HepG2 (cell line): ENCODE measurements at regions not wholly inside any gene's neighbourhood (a gene's known extent, or its start where the extent isn't known, plus 50 kb on each side); places are given as distances from the start of the nearest gene placed in this dataset.

Source experiments
- ATAC-seq: fragments of 200-7000 bp; cut with Tn5 transposase; 3 replicates; pipeline ENCODE4 v1.9.1; 2020; ENCODE audit warnings: mild to moderate bottlenecking, moderate library complexity
- BruUV-seq: library from RNA; stranded (reverse); fragments of 400-500 nt; replicated peaks from 2 replicates; lab custom pipeline; 2021; lab: Mats Ljungman, UMichigan
- CTCF ChIA-PET: fragments of 300-600 bp; formaldehyde crosslinking; extraction: SDS; loops from one replicate; lab custom pipeline; 2021; ENCODE audit warnings: low total read pairs, inconsistent platforms, low intra/inter-chr PET ratio; lab: Yijun Ruan, JAX
- POLR2A ChIA-PET: fragments of 350-600 bp; sonication (Branson Sonifier 250); formaldehyde crosslinking; loops from one replicate; lab custom pipeline; 2020; ENCODE audit warnings: antibody characterized with exemption, inconsistent platforms; lab: Yijun Ruan, JAX
- DNase-seq: peaks from one replicate; pipeline ENCODE4 v3.0.0-alpha.2; 2015; ENCODE audit warnings: low spot score
- FAIRE-seq: peaks from 3 replicates; lab custom pipeline; 2011; peaks lifted over from hg19 to GRCh38; lab: Jason Lieb, UNC
- H2AFZ ChIP-seq: one replicate; pipeline ENCODE4 v1.6.1; 2011; ENCODE audit warnings: low read length, inconsistent platforms
- H3K27ac ChIP-seq: fragments of 300-600 bp; 3 replicates; pipeline ENCODE4 v1.8.0; 2011; ENCODE audit warnings: mixed run types, mild to moderate bottlenecking, mixed read lengths, low read length, inconsistent platforms; ENCODE audit not compliant: insufficient read depth; ENCODE audit errors: extremely low read length
- H3K27me3 ChIP-seq, 2 experiments: fragments of 200-600 bp in 1 of 2; 2 replicates in 1 of 2; 3 replicates in 1 of 2; pipeline versions ENCODE4 v1.6.0 to v1.8.0; 2011; ENCODE audit warnings: low read length in 2 of 2, mild to moderate bottlenecking in 2 of 2, moderate library complexity in 2 of 2, inconsistent platforms in 1 of 2; ENCODE audit not compliant: insufficient read depth in 2 of 2, control insufficient read depth in 1 of 2
- H3K36me3 ChIP-seq, 2 experiments: fragments of 200-600 bp in 1 of 2; replicated peaks in 1 of 2; 2 replicates in 1 of 2; 3 replicates in 1 of 2; pipeline versions ENCODE4 v1.5.1 to v1.8.0; 2011; ENCODE audit warnings: low read length in 2 of 2, inconsistent platforms in 1 of 2; ENCODE audit not compliant: insufficient read depth in 2 of 2, control insufficient read depth in 1 of 2
- H3K4me1 ChIP-seq: 2 replicates; pipeline ENCODE4 v1.5.1; 2012; ENCODE audit warnings: low read length, inconsistent platforms; ENCODE audit not compliant: insufficient read depth
- H3K4me2 ChIP-seq: 2 replicates; pipeline ENCODE4 v1.6.0; 2011; ENCODE audit warnings: low read depth, low read length, inconsistent platforms
- H3K4me3 ChIP-seq, 3 experiments: fragments of 200-600 bp in 1 of 3; sonication (generic), shearing (Covaris generic) in 1 of 3; replicated peaks in 1 of 3; 2 replicates each; pipeline ENCODE4 v1.5.1; 2011 to 2016; ENCODE audit warnings: low read length in 3 of 3, inconsistent platforms in 2 of 3, low read depth in 2 of 3, mild to moderate bottlenecking in 2 of 3, control low read depth in 1 of 3, mixed read lengths in 1 of 3; ENCODE audit not compliant: insufficient read depth in 1 of 3
- H3K79me2 ChIP-seq: one replicate; pipeline ENCODE4 v1.6.1; 2011; ENCODE audit warnings: low read length, inconsistent platforms; ENCODE audit not compliant: insufficient read depth
- H3K9ac ChIP-seq: 2 replicates; pipeline ENCODE4 v1.6.0; 2011; ENCODE audit warnings: mild to moderate bottlenecking, low read depth, low read length, inconsistent platforms; ENCODE audit not compliant: insufficient read depth
- H3K9me3 ChIP-seq: 2 replicates; pipeline ENCODE4 v1.5.1; 2012; ENCODE audit warnings: mild to moderate bottlenecking, low read length
- H4K20me1 ChIP-seq: 2 replicates; pipeline ENCODE4 v1.6.0; 2011; ENCODE audit warnings: inconsistent platforms, mild to moderate bottlenecking, low read length, moderate library complexity; ENCODE audit not compliant: insufficient read depth
- CENPT ChIP-seq: sonication (generic); formaldehyde crosslinking; IDR thresholded peaks from 2 replicates; pipeline ENCODE4 v1.8.0; 2022; ENCODE audit warnings: low read depth, mild to moderate bottlenecking, moderate library complexity, missing genetic modification reagents
- DNMT3B ChIP-seq: conservative IDR thresholded peaks from 2 replicates; pipeline ENCODE4 v1.6.1; 2016; ENCODE audit warnings: missing biosample characterization, control low read depth
- EHMT2 ChIP-seq: fragments of 200-600 bp; sonication (generic); IDR thresholded peaks from 2 replicates; pipeline ENCODE4 v1.7.0; 2017; ENCODE audit warnings: antibody characterized with exemption, low read depth, low read length, borderline replicate concordance
- PRPF4 ChIP-seq: fragments of 200-400 bp; formaldehyde crosslinking; IDR thresholded peaks from 2 replicates; pipeline ENCODE4 v1.6.1; 2016; ENCODE audit warnings: low read length, low read depth; ENCODE audit not compliant: poor library complexity, severe bottlenecking
- REL ChIP-seq: sonication (generic); formaldehyde crosslinking; conservative IDR thresholded peaks from 2 replicates; pipeline ENCODE4 v1.8.0; 2022; ENCODE audit warnings: mild to moderate bottlenecking, missing genetic modification reagents, moderate library complexity
- U2AF1 ChIP-seq: fragments of 200-400 bp; formaldehyde crosslinking; optimal IDR thresholded peaks from 2 replicates; pipeline ENCODE3; 2017; ENCODE audit warnings: mild to moderate bottlenecking, low read depth, low read length
- ZMYM3 ChIP-seq: sonication (generic); formaldehyde crosslinking; IDR thresholded peaks from 2 replicates; pipeline ENCODE4 v1.5.1; 2020; ENCODE audit warnings: mild to moderate bottlenecking, missing genetic modification reagents
- ZNF205 ChIP-seq: IDR thresholded peaks from 2 replicates; pipeline ENCODE4 v1.6.1; 2018; ENCODE audit warnings: missing biosample characterization, missing genetic modification reagents
- WGBS: methylation state at CpG from one replicate; pipeline ENCODE4 v1.1.6; 2017; ENCODE audit warnings: low lambda C conversion rate; 5-methylcytosine and 5-hydroxymethylcytosine counted together
- in situ Hi-C: cut with HindIII; loops from 2 replicates; pipeline ENCODE4 v1.10.0; 2017; ENCODE audit warnings: low pct_unique_long_range_greater_than_20kb; ENCODE audit not compliant: extremely low pct_ligation_motif_present
- intact Hi-C: fragments of 100-400 bp; cut with micrococcal nuclease; formaldehyde crosslinking; loops from one replicate; pipeline ENCODE4 v1.10.0; 2022; ENCODE audit not compliant: unreplicated experiment
- TF ChIP-seq, protein P1 (sequence below): sonication (generic); formaldehyde crosslinking; IDR thresholded peaks from 2 replicates; pipeline ENCODE4 v1.4.0; 2020; ENCODE audit warnings: missing genetic modification reagents

DNA sequence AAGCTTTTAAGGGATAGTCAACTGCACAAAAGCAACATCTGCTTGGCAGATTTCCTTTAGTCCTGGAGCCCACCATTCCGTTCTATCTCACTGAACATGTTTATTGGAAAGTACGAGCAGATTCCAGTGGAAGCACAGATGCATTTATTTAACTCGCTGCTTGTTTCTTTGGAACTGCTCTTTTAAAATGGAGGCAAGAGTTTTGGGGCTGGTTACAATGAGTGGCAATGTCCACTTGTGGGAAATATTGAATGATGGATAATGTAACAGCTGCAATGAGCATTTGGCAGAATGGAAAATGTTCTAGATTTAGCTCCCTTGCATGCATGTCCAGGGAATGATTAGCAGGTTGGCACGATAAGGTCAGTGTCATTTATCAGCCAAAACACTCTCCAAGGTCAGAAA, 163.0 kb downstream of the ATP23 start:
- TF ChIP-seq PRPF4 (no peak), EHMT2 (no peak), U2AF1 (no peak), REL (no peak), DNMT3B (no peak), CENPT (CRISPR knock-in tag) (no peak), ZMYM3 (CRISPR knock-in tag) (no peak), ZNF205 (CRISPR knock-in tag) (no peak)
- TF ChIP-seq, protein P1, sequence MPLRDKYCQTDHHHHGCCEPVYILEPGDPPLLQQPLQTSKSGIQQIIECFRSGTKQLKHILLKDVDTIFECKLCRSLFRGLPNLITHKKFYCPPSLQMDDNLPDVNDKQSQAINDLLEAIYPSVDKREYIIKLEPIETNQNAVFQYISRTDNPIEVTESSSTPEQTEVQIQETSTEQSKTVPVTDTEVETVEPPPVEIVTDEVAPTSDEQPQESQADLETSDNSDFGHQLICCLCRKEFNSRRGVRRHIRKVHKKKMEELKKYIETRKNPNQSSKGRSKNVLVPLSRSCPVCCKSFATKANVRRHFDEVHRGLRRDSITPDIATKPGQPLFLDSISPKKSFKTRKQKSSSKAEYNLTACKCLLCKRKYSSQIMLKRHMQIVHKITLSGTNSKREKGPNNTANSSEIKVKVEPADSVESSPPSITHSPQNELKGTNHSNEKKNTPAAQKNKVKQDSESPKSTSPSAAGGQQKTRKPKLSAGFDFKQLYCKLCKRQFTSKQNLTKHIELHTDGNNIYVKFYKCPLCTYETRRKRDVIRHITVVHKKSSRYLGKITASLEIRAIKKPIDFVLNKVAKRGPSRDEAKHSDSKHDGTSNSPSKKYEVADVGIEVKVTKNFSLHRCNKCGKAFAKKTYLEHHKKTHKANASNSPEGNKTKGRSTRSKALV (CRISPR knock-in tag) = no peak
- TF ChIP-seq, all 625 proteins: peak for 0
- Histone ChIP-seq H2AFZ (no peak overlapping the region), H3K36me3 (no peaks in the 10 kb centered on the region), H3K27me3 (no peaks in the 10 kb centered on the region), H3K4me1 (no peaks in the 10 kb centered on the region), H3K4me3 (no peak overlapping the region), H3K9ac (no peak overlapping the region), H4K20me1 (no peaks in the 10 kb centered on the region), H3K9me3 (no peaks in the 10 kb centered on the region), H3K27ac (no peak overlapping the region), H3K4me2 (no peak overlapping the region), H3K79me2 (no peaks in the 10 kb centered on the region)
- DNase-seq (no peak), ATAC-seq (no peak), FAIRE-seq (no peak)
- BruUV-seq = no TSS peak
- ChIA-PET POLR2A (no interaction called here), CTCF (no interaction called here)
- in situ Hi-C loops (no loop called here), intact Hi-C loops (no loop called here)
- WGBS = 1% methylated on average over 4 of the region's 4 CpGs
